ENCODE measurements at regions not wholly inside any gene's neighbourhood (a gene's known extent, or its start where the extent isn't known, plus 50 kb on each side); places are given as distances from the start of the nearest gene placed in this dataset.

DNA sequence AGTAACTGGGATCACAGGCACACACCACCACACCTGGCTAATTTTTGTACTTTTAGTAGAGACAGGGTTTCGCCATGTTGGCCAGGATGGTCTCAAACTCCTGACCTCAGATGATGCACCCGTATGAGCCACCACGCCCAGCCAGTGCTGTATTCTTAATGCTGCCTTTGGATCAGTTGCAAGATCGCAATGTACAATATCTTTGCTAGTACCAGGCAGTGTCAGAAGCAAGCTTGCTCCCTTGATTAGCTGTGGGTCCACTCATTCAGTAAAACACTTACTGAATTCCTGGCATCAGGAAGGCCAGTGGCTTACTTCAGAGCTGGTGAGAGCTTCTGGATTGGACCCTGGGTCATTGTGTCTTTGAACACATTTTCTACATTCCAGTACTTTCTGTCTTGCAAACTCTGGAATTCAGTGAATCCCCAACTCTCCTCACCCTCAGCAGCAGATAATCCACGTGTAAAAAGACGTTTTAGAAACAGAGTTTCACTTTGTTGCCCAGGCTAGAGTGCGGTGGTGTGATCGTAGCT is 1183.7 kb downstream of the AACS start:
- Histone ChIP-seq H3K18ac (ENCODE audit: extremely low read depth, low read length) (no peak overlapping the region), H3K79me2 (ENCODE audit: control insufficient read depth in 1 of 2, insufficient read depth in 2 of 2, low read length in 2 of 2) (no peaks in the 10 kb centered on the region), H2AFZ (ENCODE audit: low read length) (no peak overlapping the region), H2BK5ac (ENCODE audit: low read depth, low read length) (0 out of 2 replicates have a peak overlapping the region, but pooled peaks have one; percentile 9), H3K23me2 (ENCODE audit: low read depth, low read length) (no peaks in the 10 kb centered on the region; the same call in 1 of the 2 replicates), H3K27ac (ENCODE audit: low read depth, low read length) (no peak overlapping the region), H3K4me1 (replicated peaks in 1 of 4; ENCODE audit: control insufficient read depth in 3 of 4, insufficient read depth in 4 of 4, low read length in 3 of 4) (peaks cover 0 to 3% (median 1%) of the 10 kb centered on the region in 4 experiments; a peak in 3 of 7 replicates), H3K4me2 (ENCODE audit: insufficient read depth in 1 of 2, low read depth in 2 of 2, low read length in 2 of 2) (peak overlapping the region in 1 of 2 experiments; percentile 4; a peak in 1 of 4 replicates), H2BK15ac (ENCODE audit: low read length) (no peak overlapping the region), H3K79me1 (ENCODE audit: low read depth, low read length) (no peaks in the 10 kb centered on the region), H4K20me1 (replicated peaks in 1 of 2; ENCODE audit: control insufficient read depth in 1 of 2, insufficient read depth in 2 of 2, low read length in 2 of 2) (no peaks in the 10 kb centered on the region), H4K5ac (ENCODE audit: insufficient read length, low read depth, low read length) (no peak overlapping the region), H3K23ac (ENCODE audit: insufficient read length) (no peak overlapping the region), H2AK5ac (ENCODE audit: low read depth, low read length) (peak overlapping the region; percentile 45), H2BK12ac (ENCODE audit: low read depth, low read length) (peak overlapping the region; percentile 84), H2BK120ac (replicated peaks; ENCODE audit: low read depth, low read length) (no peak overlapping the region), H3K36me3 (ENCODE audit: control insufficient read depth in 2 of 4, insufficient read depth in 4 of 4, low read length in 3 of 4) (no peaks in the 10 kb centered on the region), H2BK20ac (ENCODE audit: low read length) (no peak overlapping the region), H3K27me3 (replicated peaks in 1 of 4; ENCODE audit: control insufficient read depth in 3 of 4, extremely low read depth in 1 of 4, insufficient read depth in 3 of 4, low read length in 3 of 4) (no peaks in the 10 kb centered on the region), H3K56ac (replicated peaks; ENCODE audit: insufficient read length, low read depth, low read length) (no peak overlapping the region), H3K4me3 (ENCODE audit: extremely low read depth in 1 of 4, insufficient read depth in 2 of 4, low read depth in 3 of 4, low read length in 4 of 4) (no peak overlapping the region), H4K91ac (replicated peaks; ENCODE audit: insufficient read length, low read length) (no peak overlapping the region), H3K14ac (ENCODE audit: insufficient read length) (no peak overlapping the region), H3K4ac (replicated peaks; ENCODE audit: insufficient read length, low read depth, low read length) (no peak overlapping the region), H3K9me3 (ENCODE audit: insufficient read depth in 2 of 2, low read depth in 1 of 2, low read length in 1 of 2) (no peaks in the 10 kb centered on the region), H3K9ac (replicated peaks in 1 of 4; ENCODE audit: extremely low read depth in 1 of 4, low read depth in 3 of 4, low read length in 3 of 4) (no peak overlapping the region), H4K8ac (ENCODE audit: extremely low read depth, insufficient read depth, low read length) (no peak overlapping the region)
- ChIA-PET POLR2A (ENCODE audit: partially characterized antibody) (no interaction called here), CTCF (ENCODE audit: partially characterized antibody) (interaction anchor here (0.9 to 1.1 kb wide), 2 partner anchors 9 to 92 kb away, joined by 3 read pairs; no protein-coding TSS in a partner anchor)
- DNase-seq (ENCODE audit: low read depth in 1 of 2, low spot score in 2 of 2) (no peak), FAIRE-seq (no peak)
- WGBS, 2 experiments (ENCODE audit: extremely low coverage in 1 of 2, insufficient coverage in 1 of 2, insufficient read length in 1 of 2, insufficient replicate concordance in 2 of 2, low coverage in 1 of 2, low lambda C conversion rate in 2 of 2, missing lambda C conversion rate in 1 of 2) = 88% methylated on average over 8 of the region's 8 CpGs; no CpG with 5 or more reads in 1 of the 2 experiments
- TF ChIP-seq SAP30 (IDR thresholded peaks at IDR 0.05; ENCODE audit: insufficient read depth, insufficient replicate concordance, low read length) (no peak), KDM4A (IDR thresholded peaks at IDR 0.05; ENCODE audit: low read depth, low read length, severe bottlenecking) (no peak), CBX8 (IDR thresholded peaks at IDR 0.05; ENCODE audit: borderline replicate concordance, low read depth, low read length) (no peak), SP2 (IDR thresholded peaks at IDR 0.05; ENCODE audit: low read length) (no peak), HDAC2 (IDR thresholded peaks at IDR 0.05; ENCODE audit: borderline replicate concordance in 1 of 2, low read depth in 2 of 2, low read length in 2 of 2) (no peak), SUZ12 (IDR thresholded peaks at IDR 0.05; ENCODE audit: low read length) (no peak), SP1 (IDR thresholded peaks at IDR 0.05; ENCODE audit: low read depth, low read length) (no peak), NRF1 (IDR thresholded peaks at IDR 0.05; ENCODE audit: low read depth, low read length) (no peak), BCL11A (IDR thresholded peaks at IDR 0.05; ENCODE audit: low read depth in 2 of 2, low read length in 2 of 2) (no peak), POLR2AphosphoS5 (IDR thresholded peaks at IDR 0.05; ENCODE audit: low read depth, low read length) (no peak), TBP (IDR thresholded peaks at IDR 0.05; ENCODE audit: low read depth, low read length) (no peak), ASH2L (IDR thresholded peaks at IDR 0.05; ENCODE audit: low read length) (no peak), CBX5 (IDR thresholded peaks at IDR 0.05; ENCODE audit: low read depth, low read length) (no peak), ZNF274 (IDR thresholded peaks at IDR 0.05; ENCODE audit: borderline replicate concordance, extremely low read depth, low read length) (no peak)
